Fibroblast of the aortic adventitia (primary cell): ENCODE measurements at regions not wholly inside any gene's neighbourhood (a gene's known extent, or its start where the extent isn't known, plus 50 kb on each side); places are given as distances from the start of the nearest gene placed in this dataset.

ENCODE experiments used
- DNase-seq: peaks from one replicate; pipeline ENCODE4 v3.0.0-alpha.2; 2010; ENCODE audit warnings: low read depth
- H3K4me3 ChIP-seq: 2 replicates; pipeline ENCODE4 v1.5.1; 2011; ENCODE audit warnings: low read depth, mild to moderate bottlenecking, control low read depth, low read length, moderate library complexity
- TF ChIP-seq, protein P1 (sequence below): IDR thresholded peaks from 2 replicates; pipeline ENCODE4 v1.5.1; 2011; ENCODE audit warnings: mild to moderate bottlenecking, low read length, control low read depth, inconsistent platforms; ENCODE audit not compliant: insufficient read depth

DNA sequence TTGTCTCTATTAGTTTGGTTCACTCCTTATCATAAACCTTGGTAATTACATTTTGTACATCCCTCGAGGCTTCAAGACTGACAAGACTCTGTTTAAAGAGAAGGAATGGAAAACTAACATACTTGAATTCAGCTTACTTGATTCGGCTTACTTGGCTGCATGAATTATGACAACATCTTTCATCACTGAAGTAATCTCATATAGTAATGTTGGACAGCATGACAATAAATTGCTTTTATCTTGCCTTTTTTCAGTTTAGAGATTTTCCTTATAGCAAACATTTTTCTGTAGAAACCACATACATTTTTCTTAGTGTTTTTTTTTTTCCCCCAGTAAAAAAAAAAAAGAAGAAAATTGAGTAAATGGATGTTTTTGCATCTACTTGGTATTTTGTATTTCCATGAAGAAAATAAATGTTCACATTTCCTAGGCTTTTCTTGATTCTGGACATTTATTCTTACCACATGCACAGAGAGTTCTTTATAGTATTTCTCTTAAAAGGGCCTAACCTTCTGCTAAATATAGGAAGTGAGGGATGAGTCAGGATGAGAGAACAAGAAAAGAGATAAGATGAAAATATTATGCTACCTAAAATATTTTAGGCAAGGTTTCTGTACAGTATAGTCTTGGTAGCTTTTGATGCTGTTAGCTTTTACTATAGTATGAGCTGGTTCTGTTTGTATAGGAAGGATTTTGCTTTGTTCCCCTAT is 101.0 kb upstream of the HDGFL1 start:
- no peak overlapping the region for H3K4me3 ChIP-seq
- TF ChIP-seq, protein P1, sequence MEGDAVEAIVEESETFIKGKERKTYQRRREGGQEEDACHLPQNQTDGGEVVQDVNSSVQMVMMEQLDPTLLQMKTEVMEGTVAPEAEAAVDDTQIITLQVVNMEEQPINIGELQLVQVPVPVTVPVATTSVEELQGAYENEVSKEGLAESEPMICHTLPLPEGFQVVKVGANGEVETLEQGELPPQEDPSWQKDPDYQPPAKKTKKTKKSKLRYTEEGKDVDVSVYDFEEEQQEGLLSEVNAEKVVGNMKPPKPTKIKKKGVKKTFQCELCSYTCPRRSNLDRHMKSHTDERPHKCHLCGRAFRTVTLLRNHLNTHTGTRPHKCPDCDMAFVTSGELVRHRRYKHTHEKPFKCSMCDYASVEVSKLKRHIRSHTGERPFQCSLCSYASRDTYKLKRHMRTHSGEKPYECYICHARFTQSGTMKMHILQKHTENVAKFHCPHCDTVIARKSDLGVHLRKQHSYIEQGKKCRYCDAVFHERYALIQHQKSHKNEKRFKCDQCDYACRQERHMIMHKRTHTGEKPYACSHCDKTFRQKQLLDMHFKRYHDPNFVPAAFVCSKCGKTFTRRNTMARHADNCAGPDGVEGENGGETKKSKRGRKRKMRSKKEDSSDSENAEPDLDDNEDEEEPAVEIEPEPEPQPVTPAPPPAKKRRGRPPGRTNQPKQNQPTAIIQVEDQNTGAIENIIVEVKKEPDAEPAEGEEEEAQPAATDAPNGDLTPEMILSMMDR, result no peak
- peak; percentile 22 for DNase-seq

DNA sequence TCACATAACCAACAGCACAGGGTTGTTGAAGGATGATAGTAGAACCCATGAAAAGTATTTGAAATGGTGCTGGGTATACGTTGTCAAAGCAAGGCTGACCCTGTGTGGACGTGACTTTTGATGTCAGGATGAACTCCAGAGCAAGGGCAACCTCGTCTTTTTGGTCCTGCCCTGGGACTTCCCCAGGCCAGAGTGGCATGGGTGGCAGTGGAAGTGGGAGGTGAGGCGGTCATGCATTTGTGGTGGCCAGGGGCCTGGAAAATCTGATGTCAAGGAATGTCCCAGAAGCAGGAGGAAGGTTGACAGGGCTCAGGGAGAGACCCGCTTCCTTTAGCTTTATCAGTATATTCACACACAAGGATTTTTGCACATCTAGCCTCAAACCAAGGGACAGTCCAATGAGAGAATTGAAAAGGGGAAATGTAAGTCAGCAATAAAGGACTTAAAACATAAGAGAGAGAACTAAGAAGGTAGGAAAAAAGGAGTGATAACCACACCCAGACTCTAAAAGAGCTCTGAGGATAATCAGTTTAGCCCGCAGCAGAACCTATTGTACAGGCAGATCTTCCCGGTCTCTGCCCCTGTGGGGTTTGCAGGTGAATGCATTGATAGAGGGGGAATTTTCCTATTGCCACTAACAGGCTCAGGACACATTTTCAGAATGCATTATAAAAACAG is 98.8 kb upstream of the HDGFL1 start:
- DNase-seq, result no peak
- no peak overlapping the region for H3K4me3 ChIP-seq
- TF ChIP-seq, protein P1, result no peak

DNA sequence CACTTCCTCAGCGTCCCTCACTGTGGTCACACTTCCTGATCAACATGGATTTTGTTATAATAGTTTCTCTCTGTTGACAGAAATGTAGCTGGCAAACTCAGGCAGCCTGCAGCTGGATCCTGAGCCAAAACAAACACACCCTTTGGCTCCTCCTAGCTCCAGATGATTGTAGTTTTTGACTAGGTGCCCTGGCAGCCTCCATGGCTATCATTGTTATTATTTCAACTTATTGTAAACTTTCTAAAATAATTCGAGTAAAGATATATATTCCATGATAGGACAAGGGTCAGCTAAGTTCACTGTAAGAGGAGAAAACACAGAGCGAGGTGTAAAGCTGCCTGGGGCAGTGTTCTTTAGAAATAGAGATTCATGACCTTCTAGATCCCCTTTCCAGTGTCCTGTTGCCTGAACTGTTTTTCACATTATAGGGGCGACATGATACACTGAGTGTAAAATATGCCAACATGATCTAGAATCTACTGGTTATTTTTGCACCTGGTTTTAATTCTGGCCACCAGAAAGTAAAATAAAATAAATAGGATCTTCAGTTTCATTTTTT is 98.2 kb upstream of the HDGFL1 start:
- peak; percentile 81 for DNase-seq
- TF ChIP-seq, protein P1, result peak; percentile 13

DNA sequence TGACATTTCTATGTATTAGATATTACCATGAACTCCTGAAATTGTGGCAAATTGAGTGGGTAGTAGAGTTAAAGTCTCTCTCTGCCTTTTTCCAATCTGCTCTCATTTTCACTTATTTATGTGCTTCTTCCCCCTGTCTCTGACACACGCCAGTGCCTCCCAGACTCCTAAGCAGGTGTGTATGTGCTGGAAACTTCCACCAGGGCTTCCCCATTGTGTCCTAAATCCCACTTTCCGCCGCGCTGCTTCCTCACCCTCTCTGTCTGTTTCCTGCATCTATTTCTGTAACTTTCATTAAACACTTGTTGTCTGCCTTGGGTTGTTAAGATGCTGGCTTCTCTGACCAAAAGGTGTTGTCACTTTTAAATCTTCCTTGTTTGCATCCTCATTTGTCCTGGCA is 97.6 kb upstream of the HDGFL1 start:
- H3K4me3 ChIP-seq, result no peak overlapping the region
- TF ChIP-seq, protein P1, result no peak
- DNase-seq, result no peak

More for the DNA sequence above, 98.2 kb upstream of the HDGFL1 start:
- H3K4me3 ChIP-seq, result no peak overlapping the region

DNA sequence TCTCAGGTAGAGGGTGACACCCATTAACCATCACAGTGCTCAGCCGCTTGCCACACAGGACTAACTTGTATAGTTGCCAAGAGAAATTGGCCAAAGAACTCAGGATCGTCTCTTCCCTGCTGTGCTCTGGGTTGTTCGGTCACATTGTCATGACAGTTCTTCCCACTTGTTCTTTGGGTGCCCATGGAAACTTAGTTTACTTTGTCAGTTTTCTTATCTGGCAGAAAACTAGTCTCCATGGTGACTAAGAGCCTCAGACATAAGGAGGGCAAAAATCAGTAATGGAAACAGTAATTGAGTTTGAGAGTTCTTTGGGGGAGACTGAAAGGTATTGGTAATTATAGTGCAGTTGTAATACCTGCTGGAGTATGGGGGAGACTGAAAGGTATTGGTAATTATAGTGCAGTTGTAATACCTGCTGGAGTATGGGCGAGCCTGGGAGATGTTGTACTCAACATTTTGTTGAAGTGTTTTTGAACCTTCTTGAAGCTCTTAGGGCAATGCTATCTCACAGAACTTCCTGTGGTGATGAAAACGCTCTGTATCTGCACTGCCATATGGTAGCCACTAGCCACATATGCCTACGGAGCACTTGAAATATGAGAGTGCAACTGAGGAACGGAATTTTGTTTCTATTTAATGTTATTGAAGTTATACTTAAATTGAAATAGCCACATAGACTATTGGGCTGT is 95.2 kb upstream of the HDGFL1 start:
- DNase-seq, result no peak
- no peak overlapping the region for H3K4me3 ChIP-seq
- TF ChIP-seq, protein P1, result no peak

DNA sequence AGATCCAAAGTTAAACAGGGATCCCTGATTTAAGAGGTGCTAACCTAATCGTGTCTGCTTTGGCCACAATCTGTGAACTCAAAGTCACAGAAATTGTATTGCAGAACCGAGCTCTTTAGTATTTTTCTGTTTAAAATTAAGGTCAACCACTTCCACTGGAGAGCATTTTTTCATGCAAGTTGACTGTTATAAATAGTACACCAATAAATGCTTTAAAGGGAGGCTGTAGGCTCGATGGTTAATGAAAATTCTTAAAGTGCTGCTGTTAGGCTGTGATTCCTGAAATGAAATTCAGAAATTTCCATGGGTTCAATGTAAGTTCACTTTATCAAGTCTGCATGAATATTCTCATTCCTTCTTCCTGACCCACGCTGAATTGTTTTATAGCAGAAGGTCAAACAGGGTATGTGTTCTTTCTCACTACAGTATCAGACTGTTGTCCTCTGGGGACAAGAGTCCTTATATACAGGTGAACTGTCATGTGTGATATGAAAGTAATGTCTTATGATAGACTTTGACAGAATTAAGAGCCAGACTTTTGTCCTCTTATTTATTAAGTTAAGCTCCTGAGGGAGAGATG is 92.5 kb upstream of the HDGFL1 start:
- no peak overlapping the region for H3K4me3 ChIP-seq
- no peak for DNase-seq
- TF ChIP-seq, protein P1, result no peak
